Fibroblast of villous mesenchyme (primary cell): ENCODE measurements at regions not wholly inside any gene's neighbourhood (a gene's known extent, or its start where the extent isn't known, plus 50 kb on each side); places are given as distances from the start of the nearest gene placed in this dataset.

Experiments used
- DNase-seq: peaks from one replicate; pipeline ENCODE4 v3.0.0-alpha.2; 2010; ENCODE audit warnings: low read depth
- H3K4me3 ChIP-seq: 2 replicates; pipeline ENCODE4 v1.5.1; 2011; ENCODE audit warnings: low read depth, mild to moderate bottlenecking, low read length
- TF ChIP-seq, protein P1 (sequence below): IDR thresholded peaks from 2 replicates; pipeline ENCODE4 v1.5.1; 2012; ENCODE audit warnings: low read depth, mild to moderate bottlenecking, low read length; ENCODE audit not compliant: insufficient read depth

GRCh38 chr1:17979815-17980214 lies 127.8 kb upstream of the IGSF21 start:
- no peak overlapping the region for H3K4me3 ChIP-seq
- TF ChIP-seq, protein P1, sequence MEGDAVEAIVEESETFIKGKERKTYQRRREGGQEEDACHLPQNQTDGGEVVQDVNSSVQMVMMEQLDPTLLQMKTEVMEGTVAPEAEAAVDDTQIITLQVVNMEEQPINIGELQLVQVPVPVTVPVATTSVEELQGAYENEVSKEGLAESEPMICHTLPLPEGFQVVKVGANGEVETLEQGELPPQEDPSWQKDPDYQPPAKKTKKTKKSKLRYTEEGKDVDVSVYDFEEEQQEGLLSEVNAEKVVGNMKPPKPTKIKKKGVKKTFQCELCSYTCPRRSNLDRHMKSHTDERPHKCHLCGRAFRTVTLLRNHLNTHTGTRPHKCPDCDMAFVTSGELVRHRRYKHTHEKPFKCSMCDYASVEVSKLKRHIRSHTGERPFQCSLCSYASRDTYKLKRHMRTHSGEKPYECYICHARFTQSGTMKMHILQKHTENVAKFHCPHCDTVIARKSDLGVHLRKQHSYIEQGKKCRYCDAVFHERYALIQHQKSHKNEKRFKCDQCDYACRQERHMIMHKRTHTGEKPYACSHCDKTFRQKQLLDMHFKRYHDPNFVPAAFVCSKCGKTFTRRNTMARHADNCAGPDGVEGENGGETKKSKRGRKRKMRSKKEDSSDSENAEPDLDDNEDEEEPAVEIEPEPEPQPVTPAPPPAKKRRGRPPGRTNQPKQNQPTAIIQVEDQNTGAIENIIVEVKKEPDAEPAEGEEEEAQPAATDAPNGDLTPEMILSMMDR: no peak
- DNase-seq: no peak

DNA sequence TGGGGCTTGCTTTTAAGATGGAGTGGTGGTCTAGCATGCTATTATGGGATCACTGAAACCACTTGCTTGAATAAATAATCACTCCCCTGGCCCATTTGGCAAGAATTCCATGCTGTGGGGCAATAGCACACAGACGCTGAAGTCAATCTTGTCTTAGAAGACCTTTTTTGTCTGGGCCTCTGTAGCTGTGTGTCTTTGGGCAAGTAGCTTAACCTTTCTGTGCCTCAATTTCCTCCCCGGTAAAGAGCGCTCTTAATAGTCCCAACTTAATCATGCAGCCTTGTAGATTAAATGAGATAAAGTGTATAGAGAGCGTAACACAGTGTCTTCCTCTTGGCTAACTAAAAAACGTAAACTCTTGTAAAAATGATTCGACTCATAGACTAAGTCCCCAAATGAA lies 125.4 kb upstream of the IGSF21 start:
- TF ChIP-seq, protein P1: no peak
- DNase-seq: no peak
- H3K4me3 ChIP-seq: no peak overlapping the region

DNA sequence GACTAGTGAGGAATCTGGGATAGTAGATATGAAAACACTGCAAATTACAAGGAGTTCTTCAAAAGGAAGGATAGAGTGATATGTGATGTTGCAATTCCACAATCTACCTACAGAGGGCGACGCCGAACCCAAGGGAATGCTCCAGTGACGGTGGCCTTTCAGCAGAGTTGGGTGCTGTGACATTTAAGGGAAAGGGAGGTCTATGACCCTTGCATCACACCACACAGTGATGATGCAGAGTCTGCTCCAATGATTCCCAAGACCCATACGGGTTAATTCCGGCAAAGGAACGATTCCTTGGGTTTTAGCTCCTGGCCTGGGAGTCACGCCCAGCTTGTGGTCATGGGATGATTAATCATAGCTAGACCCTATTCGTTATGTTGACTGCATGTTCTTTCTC lies 123.0 kb upstream of the IGSF21 start:
- TF ChIP-seq, protein P1: peak; percentile 36
- DNase-seq: no peak
- H3K4me3 ChIP-seq: no peak overlapping the region

DNA sequence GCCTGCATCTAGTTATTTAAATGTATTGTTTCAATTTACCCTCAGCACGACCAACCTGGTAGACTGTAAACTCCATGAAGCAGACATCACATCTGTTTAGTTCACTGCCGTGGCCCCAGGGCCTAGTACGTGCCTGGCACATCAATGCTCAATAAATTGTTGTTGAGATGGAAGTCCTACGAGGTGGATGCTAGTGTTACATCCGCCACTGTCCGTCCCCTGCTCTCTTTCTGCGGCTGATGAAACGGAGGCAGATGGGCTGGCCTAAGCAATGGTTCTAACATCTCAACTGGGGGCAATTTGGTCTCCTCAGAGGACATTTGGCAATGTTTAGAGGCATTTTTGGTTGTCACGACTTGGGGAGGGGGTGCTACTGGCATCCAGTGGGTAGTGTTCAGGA lies 121.4 kb upstream of the IGSF21 start:
- H3K4me3 ChIP-seq: no peak overlapping the region
- TF ChIP-seq, protein P1: no peak
- DNase-seq: no peak

- no peak for DNase-seq
- TF ChIP-seq, protein P1: no peak
- no peak overlapping the region for H3K4me3 ChIP-seq
Measured at GRCh38 chr1:17990401-17990800, 117.2 kb upstream of the IGSF21 start.

DNA sequence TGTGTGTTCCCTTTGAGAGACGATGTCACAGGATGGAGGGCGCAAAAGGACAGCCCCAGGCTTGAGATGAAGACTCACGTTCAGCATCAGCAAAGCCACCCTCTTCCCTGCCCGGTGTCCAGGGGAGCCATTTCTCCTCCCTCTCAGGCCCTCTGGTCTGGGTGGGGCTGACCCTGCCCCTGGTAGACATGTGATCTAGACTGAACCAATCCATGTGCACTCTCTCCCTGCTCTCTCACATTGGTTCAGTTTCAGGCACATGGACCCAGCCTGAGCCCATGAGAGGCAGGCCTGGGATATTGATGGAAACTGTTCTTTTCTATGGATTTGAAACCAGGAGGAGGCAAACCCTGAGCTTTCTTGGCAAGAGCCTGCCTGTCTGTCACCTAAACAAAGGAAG lies 115.6 kb upstream of the IGSF21 start:
- H3K4me3 ChIP-seq: no peak overlapping the region
- no peak for DNase-seq
- TF ChIP-seq, protein P1: no peak

GRCh38 chr1:17992800-17993199 lies 114.8 kb upstream of the IGSF21 start:
- no peak overlapping the region for H3K4me3 ChIP-seq
- DNase-seq: no peak
- TF ChIP-seq, protein P1: no peak
